GM19463 (cell line): ENCODE measurements at regions not wholly inside any gene's neighbourhood (a gene's known extent, or its start where the extent isn't known, plus 50 kb on each side); places are given as distances from the start of the nearest gene placed in this dataset.

Experiments
- ATAC-seq: cut with Tn5 transposase; IDR thresholded peaks from one replicate; pipeline ENCODE4 v1.9.1; 2021; ENCODE audit warnings: mild to moderate bottlenecking, moderate library complexity; ENCODE audit not compliant: unreplicated experiment

GRCh38 chr5:89286320-89286719 is 403.3 kb upstream of the MEF2C start:
- ATAC-seq, result no peak

GRCh38 chr5:89283728-89284493 is 400.9 kb upstream of the MEF2C start:
- ATAC-seq, result no peak

- peak; percentile 43 for ATAC-seq
Measured at GRCh38 chr5:89282554-89283510, 399.8 kb upstream of the MEF2C start.

- no peak for ATAC-seq
Measured at GRCh38 chr5:89281766-89282553, 399.0 kb upstream of the MEF2C start.

- no peak for ATAC-seq
Measured at GRCh38 chr5:89281211-89281610, 398.2 kb upstream of the MEF2C start.

GRCh38 chr5:89280103-89281037 is 397.4 kb upstream of the MEF2C start:
- no peak for ATAC-seq

- ATAC-seq, result no peak
Measured at GRCh38 chr5:89279391-89280036, 396.5 kb upstream of the MEF2C start.

- ATAC-seq, result no peak
Measured at GRCh38 chr5:89277816-89278215, 394.8 kb upstream of the MEF2C start.

GRCh38 chr5:89276566-89277305 is 393.8 kb upstream of the MEF2C start:
- no peak for ATAC-seq

- ATAC-seq, result no peak
Measured at GRCh38 chr5:89275066-89275855, 392.3 kb upstream of the MEF2C start.

GRCh38 chr5:89273289-89273688 is 390.3 kb upstream of the MEF2C start:
- no peak for ATAC-seq

- ATAC-seq, result no peak
Measured at GRCh38 chr5:89270901-89271300, 387.9 kb upstream of the MEF2C start.

- no peak for ATAC-seq
Measured at GRCh38 chr5:89269721-89270120, 386.7 kb upstream of the MEF2C start.

GRCh38 chr5:89268460-89268859 is 385.5 kb upstream of the MEF2C start:
- ATAC-seq, result peak; percentile 32

GRCh38 chr5:89267788-89268187 is 384.8 kb upstream of the MEF2C start:
- ATAC-seq, result no peak

- ATAC-seq, result no peak
Measured at GRCh38 chr5:89265511-89266179, 382.7 kb upstream of the MEF2C start.

GRCh38 chr5:89263846-89264245 is 380.9 kb upstream of the MEF2C start:
- no peak for ATAC-seq

- ATAC-seq, result no peak
Measured at GRCh38 chr5:89262030-89262429, 379.0 kb upstream of the MEF2C start.
